Cerebellar cortex (tissue), 1 donor: ENCODE measurements at regions not wholly inside any gene's neighbourhood (a gene's known extent, or its start where the extent isn't known, plus 50 kb on each side); places are given as distances from the start of the nearest gene placed in this dataset.
A peak's percentile ranks its signal among the peaks of the same experiment; 100 is the strongest.
"Not testable (repeated sequence)": the region's sequence is repeated elsewhere in the genome, so short reads cannot be mapped to it uniquely, and the experiment has no call there.

Experiments used
- DNase-seq: peaks from one replicate; pipeline ENCODE4 v3.0.0-alpha.2; 2015; ENCODE audit warnings: low spot score

DNA sequence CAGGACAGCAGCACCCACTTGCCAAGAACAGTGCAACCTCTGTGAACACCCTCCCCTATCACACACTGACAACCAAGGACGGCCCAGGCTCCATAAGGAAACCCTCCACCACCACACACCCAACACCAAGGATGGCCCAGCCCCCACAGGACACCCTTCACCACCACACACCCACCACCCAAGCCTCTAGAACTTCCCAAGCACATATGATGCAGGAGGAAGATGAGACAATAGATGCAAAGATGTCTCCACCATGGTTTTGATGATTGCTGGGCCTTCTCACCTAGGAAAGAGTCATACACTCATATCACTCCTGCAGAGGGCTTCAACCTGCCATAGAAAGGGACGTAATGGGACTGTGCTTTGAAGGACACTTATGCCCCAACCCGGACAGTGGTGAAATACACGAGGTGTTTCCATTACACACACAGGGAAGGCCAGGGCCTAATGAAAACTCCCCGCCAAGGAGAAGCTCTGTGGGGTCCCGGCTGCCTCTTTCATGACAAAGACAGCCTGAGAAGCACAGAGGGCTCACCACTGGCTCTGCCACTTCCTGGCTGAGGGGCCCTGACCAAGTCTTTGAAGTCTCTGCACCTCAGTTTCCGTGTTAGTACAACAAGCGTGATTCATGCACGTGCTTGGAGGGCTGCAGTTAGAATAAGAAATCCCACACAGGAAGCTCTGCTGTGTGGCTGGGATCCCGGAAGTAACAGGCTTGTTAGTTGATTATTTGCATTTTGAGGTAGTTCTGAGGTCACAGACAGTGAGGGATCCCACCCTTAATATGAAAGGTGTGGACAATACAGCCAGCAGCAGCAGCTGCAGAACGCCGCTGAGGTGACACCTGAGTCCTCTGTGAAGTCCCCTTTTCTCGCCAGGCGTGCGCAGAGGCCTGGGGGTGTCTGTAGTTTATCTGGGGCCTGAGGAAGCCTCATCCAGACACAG is 61.9 kb upstream of the ATP12A start:
- DNase-seq: no peak

- DNase-seq: no peak
Measured at GRCh38 chr13:24619282-24619681, 60.9 kb upstream of the ATP12A start.

- DNase-seq: not testable (repeated sequence)
Measured at GRCh38 chr13:24622481-24623148, 57.6 kb upstream of the ATP12A start.

DNA sequence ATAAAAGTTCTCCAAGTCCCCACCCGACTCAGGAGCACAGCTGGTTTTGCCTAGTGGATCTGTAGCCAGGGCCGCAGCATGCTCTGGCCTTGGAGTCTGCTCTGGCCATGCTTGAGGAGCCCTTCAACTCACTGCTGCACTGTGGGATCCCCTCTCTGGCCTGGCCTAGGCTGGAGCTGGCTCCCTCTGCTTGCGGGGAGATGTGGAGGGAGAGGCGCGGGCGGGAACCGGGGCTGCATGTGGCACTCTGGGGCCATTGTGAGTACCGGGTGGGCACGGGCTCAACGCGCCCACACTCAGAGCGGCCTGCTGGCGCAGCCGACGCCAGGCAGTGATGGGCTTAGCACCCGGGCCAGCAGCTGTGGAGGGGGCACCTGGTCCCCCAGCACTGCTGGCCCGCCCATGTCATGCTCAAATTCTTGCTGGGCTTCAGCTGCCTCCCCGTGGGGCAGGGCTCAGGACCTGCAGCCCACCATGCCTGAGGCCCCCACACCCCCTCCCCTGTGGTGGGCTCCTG is 57.0 kb upstream of the ATP12A start:
- no peak for DNase-seq

GRCh38 chr13:24624363-24624762 is 55.8 kb upstream of the ATP12A start:
- DNase-seq: no peak

DNA sequence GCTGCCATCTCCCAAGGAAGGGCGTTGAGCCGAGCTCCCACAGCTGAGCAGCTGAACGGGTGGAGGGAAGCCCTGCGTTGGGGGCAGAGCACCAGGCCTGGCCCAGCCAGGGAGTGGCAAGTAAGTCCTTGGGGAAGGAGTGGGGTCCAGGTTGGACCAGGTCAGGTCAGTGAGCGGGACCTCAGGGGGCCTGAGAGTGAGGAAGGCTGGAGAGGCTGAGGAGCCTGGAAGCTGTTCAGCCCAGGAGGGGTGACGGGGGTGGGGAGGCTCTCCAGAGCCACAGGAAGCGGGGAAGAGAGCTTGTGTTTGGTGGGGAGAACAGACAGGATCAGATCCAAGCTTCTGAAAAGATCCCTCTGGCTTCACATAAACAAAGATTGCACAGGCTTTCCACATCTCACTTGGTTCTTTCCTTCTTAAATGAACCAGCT is 55.4 kb upstream of the ATP12A start:
- no peak for DNase-seq

DNA sequence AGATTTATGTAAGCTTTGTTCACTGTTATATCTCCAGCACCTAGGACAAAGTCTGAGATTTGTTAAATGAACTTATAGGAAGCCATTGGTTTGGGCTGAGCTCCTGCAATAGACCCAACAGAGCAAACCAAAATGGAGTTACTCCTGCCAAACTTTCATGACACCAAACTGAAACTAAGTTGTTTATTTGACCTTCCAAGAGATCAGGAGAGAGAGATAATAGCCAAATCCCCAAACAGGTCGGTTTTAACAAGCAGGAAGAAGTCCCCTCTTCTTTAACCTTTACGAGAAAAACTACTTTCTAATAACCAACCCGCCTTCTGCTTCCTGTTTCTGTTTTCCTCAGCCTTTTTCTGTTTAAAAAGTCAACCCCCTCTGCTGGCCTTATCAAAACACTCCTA is 54.9 kb upstream of the ATP12A start:
- no peak for DNase-seq

GRCh38 chr13:24625870-24626849 is 54.0 kb upstream of the ATP12A start:
- no peak for DNase-seq

DNA sequence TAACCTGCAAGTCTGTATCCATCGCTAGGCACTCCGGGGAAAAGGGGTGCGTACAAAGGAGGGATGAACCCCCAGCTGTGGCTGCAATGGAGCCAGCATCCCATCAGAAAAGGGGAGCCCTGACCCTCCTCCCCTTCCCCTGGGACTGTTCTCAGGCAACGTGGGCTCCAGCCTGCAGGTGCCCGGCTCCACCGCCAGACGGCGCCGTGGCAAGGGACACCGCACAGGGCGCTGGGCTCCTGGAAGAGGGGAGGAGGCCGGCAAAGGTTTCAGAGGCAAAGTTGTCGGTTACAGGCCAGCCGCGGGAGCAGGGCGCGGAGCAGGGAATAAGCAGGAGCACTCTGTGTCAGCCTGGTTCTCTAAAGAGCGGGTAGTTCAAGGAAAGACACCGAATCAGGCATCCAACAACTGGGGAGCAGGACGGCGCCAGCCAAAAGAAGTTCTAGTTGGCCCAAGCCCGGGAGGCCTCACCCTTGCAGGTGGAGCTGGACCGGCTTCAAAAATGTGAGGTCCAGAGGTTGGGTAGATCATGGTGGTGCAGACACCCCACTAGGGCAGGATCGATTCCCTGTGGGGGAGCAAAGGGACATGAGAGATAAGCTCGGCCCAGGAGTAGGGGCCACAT is 53.0 kb upstream of the ATP12A start:
- DNase-seq: peak; percentile 16

- DNase-seq: no peak
Measured at GRCh38 chr13:24627946-24628345, 52.3 kb upstream of the ATP12A start.

- DNase-seq: no peak
Measured at GRCh38 chr13:24629320-24629719, 50.9 kb upstream of the ATP12A start.

DNA sequence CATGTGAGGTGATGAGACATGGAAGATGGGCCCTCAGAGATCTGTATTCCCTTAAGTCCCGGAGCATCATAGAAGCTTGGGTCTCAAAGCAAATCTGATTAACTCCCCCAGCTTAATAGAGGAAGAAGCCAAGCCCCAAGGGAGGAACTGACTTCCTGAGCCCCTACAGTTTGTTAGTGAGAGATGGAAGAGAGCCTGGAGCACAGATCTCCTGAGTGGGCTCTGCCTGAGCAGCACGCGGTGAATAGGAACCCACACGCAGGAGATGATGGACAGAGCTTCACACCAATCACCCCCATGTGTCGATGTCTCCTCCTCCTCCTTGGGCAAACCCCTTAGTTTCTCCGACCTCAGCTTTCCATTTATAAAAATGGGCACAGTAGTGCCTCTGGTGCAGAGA is 50.1 kb upstream of the ATP12A start:
- no peak for DNase-seq
